ENCODE measurements at regions not wholly inside any gene's neighbourhood (a gene's known extent, or its start where the extent isn't known, plus 50 kb on each side); places are given as distances from the start of the nearest gene placed in this dataset.

GRCh38 chr5:74953554-74953936, 87.4 kb upstream of the FAM169A start (continued):
- TF ChIP-seq BCL3 (IDR thresholded peaks at IDR 0.05; ENCODE audit: borderline replicate concordance, insufficient read depth, low read depth, low read length, poor library complexity, severe bottlenecking), result no peak

- Histone ChIP-seq H4K20me1 (ENCODE audit: control insufficient read depth, insufficient read depth) (no peaks in the 10 kb centered on the region), H3K4me2 (ENCODE audit: control insufficient read depth, insufficient read depth) (no peak overlapping the region), H3K79me2 (ENCODE audit: control insufficient read depth, insufficient read depth, low read length) (no peaks in the 10 kb centered on the region), H3K9me3 (replicated peaks; ENCODE audit: control insufficient read depth, insufficient read depth, low read length) (no peaks in the 10 kb centered on the region), H3K9ac (ENCODE audit: control insufficient read depth, insufficient read depth, low read length) (no peak overlapping the region), H3K36me3 (ENCODE audit: control insufficient read depth in 2 of 2, insufficient read depth in 2 of 2, low read length in 1 of 2) (no peaks in the 10 kb centered on the region), H3K4me1 (ENCODE audit: control insufficient read depth, insufficient read depth, low read length) (no peaks in the 10 kb centered on the region), H3K4me3 (no peak overlapping the region), H2AFZ (ENCODE audit: control insufficient read depth, low read depth, low read length) (no peak overlapping the region), H3K27ac (ENCODE audit: control insufficient read depth, insufficient read depth) (no peak overlapping the region), H3K27me3 (replicated peaks in 1 of 2; ENCODE audit: control insufficient read depth in 2 of 2, insufficient read depth in 2 of 2, low read length in 1 of 2) (peaks cover 0 to 5% of the 10 kb centered on the region in 2 experiments; a peak in 1 of 4 replicates)
- ATAC-seq (no peak), DNase-seq (ENCODE audit: low read depth, low spot score) (no peak), FAIRE-seq (no peak)
- no peak for TF ChIP-seq MXI1 (IDR thresholded peaks at IDR 0.05; ENCODE audit: low read depth, low read length)
- BruUV-seq (replicated peaks), result no TSS peak
- intact Hi-C loops (cut with micrococcal nuclease; ENCODE audit: unreplicated experiment), result no loop called here
- ChIA-PET POLR2A (no interaction called here), CTCF (no interaction called here), SMC1A (ENCODE audit: uncharacterized antibody, unreplicated experiment) (no interaction called here), RAD21 (ENCODE audit: unreplicated experiment) (no interaction called here)
- WGBS (ENCODE audit: insufficient coverage, insufficient replicate concordance, low lambda C conversion rate, missing lambda C conversion rate), result 57% methylated on average over 3 of the region's 4 CpGs
- in situ Hi-C loops (cut with MboI), result no loop called here
Measured at GRCh38 chr5:74952406-74952805, 86.2 kb upstream of the FAM169A start.

GRCh38 chr5:74951865-74952264, 85.7 kb upstream of the FAM169A start:
- H3K9ac ChIP-seq (ENCODE audit: control insufficient read depth, insufficient read depth, low read length), result no peak overlapping the region
- no peaks in the 10 kb centered on the region for H3K79me2 ChIP-seq (ENCODE audit: control insufficient read depth, insufficient read depth, low read length)
- in situ Hi-C loops (cut with MboI) (no loop called here), intact Hi-C loops (cut with micrococcal nuclease; ENCODE audit: unreplicated experiment) (no loop called here)
- H3K4me1 ChIP-seq (ENCODE audit: control insufficient read depth, insufficient read depth, low read length), result no peaks in the 10 kb centered on the region
- no peak for FAIRE-seq
- peaks cover 0 to 5% of the 10 kb centered on the region in 2 experiments; a peak in 1 of 4 replicates for H3K27me3 ChIP-seq (replicated peaks in 1 of 2; ENCODE audit: control insufficient read depth in 2 of 2, insufficient read depth in 2 of 2, low read length in 1 of 2)
- no peaks in the 10 kb centered on the region for H4K20me1 ChIP-seq (ENCODE audit: control insufficient read depth, insufficient read depth)
- ChIA-PET CTCF (interaction anchor here (0.9 kb wide), 1 partner anchor 277 kb away, joined by 4 read pairs; no protein-coding TSS in a partner anchor), RAD21 (ENCODE audit: unreplicated experiment) (no interaction called here), SMC1A (ENCODE audit: uncharacterized antibody, unreplicated experiment) (no interaction called here), POLR2A (no interaction called here)
- BruUV-seq (replicated peaks), result no TSS peak
- H3K9me3 ChIP-seq (replicated peaks; ENCODE audit: control insufficient read depth, insufficient read depth, low read length), result no peaks in the 10 kb centered on the region
- H3K27ac ChIP-seq (ENCODE audit: control insufficient read depth, insufficient read depth), result no peak overlapping the region
- no peak overlapping the region for H3K4me3 ChIP-seq
- no peak for DNase-seq (ENCODE audit: low read depth, low spot score)
- no peak overlapping the region for H2AFZ ChIP-seq (ENCODE audit: control insufficient read depth, low read depth, low read length)
- no peak for ATAC-seq
- H3K36me3 ChIP-seq (ENCODE audit: control insufficient read depth in 2 of 2, insufficient read depth in 2 of 2, low read length in 1 of 2), result no peaks in the 10 kb centered on the region
- H3K4me2 ChIP-seq (ENCODE audit: control insufficient read depth, insufficient read depth), result no peak overlapping the region
- no peak for TF ChIP-seq FOXM1 (IDR thresholded peaks at IDR 0.05; ENCODE audit: low read depth, low read length)
- TF ChIP-seq BCL11A (IDR thresholded peaks at IDR 0.05; ENCODE audit: low read depth, low read length), result no peak
- no peak for TF ChIP-seq POLR2AphosphoS2 (IDR thresholded peaks at IDR 0.05; ENCODE audit: low read depth, low read length)
- no peak for TF ChIP-seq RCOR1 (conservative IDR thresholded peaks at IDR 0.05; ENCODE audit: low read depth, low read length)
- TF ChIP-seq HDGF (IDR thresholded peaks at IDR 0.05), result no peak
- TF ChIP-seq NR2F1 (conservative IDR thresholded peaks at IDR 0.05), result no peak
- TF ChIP-seq, protein P1, sequence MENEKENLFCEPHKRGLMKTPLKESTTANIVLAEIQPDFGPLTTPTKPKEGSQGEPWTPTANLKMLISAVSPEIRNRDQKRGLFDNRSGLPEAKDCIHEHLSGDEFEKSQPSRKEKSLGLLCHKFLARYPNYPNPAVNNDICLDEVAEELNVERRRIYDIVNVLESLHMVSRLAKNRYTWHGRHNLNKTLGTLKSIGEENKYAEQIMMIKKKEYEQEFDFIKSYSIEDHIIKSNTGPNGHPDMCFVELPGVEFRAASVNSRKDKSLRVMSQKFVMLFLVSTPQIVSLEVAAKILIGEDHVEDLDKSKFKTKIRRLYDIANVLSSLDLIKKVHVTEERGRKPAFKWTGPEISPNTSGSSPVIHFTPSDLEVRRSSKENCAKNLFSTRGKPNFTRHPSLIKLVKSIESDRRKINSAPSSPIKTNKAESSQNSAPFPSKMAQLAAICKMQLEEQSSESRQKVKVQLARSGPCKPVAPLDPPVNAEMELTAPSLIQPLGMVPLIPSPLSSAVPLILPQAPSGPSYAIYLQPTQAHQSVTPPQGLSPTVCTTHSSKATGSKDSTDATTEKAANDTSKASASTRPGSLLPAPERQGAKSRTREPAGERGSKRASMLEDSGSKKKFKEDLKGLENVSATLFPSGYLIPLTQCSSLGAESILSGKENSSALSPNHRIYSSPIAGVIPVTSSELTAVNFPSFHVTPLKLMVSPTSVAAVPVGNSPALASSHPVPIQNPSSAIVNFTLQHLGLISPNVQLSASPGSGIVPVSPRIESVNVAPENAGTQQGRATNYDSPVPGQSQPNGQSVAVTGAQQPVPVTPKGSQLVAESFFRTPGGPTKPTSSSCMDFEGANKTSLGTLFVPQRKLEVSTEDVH (IDR thresholded peaks at IDR 0.05; ENCODE audit: low read depth, partially characterized antibody), result no peak
- no peak for TF ChIP-seq CHD1 (IDR thresholded peaks at IDR 0.05; ENCODE audit: low read depth, low read length)
- no peak for TF ChIP-seq ZNF207 (IDR thresholded peaks at IDR 0.05; ENCODE audit: borderline replicate concordance)
- no peak for TF ChIP-seq MYB (IDR thresholded peaks at IDR 0.05; ENCODE audit: borderline replicate concordance, low read depth, low read length)
- no peak for TF ChIP-seq BCL3 (IDR thresholded peaks at IDR 0.05; ENCODE audit: borderline replicate concordance, insufficient read depth, low read depth, low read length, poor library complexity, severe bottlenecking)
